ENCODE measurements at regions not wholly inside any gene's neighbourhood (a gene's known extent, or its start where the extent isn't known, plus 50 kb on each side); places are given as distances from the start of the nearest gene placed in this dataset.

- no peak for TF ChIP-seq CTCF (IDR thresholded peaks at IDR 0.05; ENCODE audit: unreplicated experiment)
- H3K9me3 Mint-ChIP-seq (ENCODE audit: low read depth): peaks cover 18% of the 10 kb centered on the region
- no peaks in the 10 kb centered on the region for H3K27me3 Mint-ChIP-seq
- no peak for DNase-seq (ENCODE audit: low spot score, unreplicated experiment)
- no peak overlapping the region for H3K27ac Mint-ChIP-seq
- H3K4me1 Mint-ChIP-seq (ENCODE audit: low read depth): peaks cover 2% of the 10 kb centered on the region
- no peak overlapping the region for H3K4me3 Mint-ChIP-seq (ENCODE audit: low read depth)
- peaks cover 4% of the 10 kb centered on the region for H3K36me3 Mint-ChIP-seq (ENCODE audit: insufficient read depth)
Measured at GRCh38 chr4:188463909-188464308, 324.7 kb downstream of the TRIML1 start.

GRCh38 chr4:188466001-188466400 lies 326.8 kb downstream of the TRIML1 start:
- no peak overlapping the region for H3K27ac Mint-ChIP-seq
- no peak overlapping the region for H3K4me3 Mint-ChIP-seq (ENCODE audit: low read depth)
- H3K4me1 Mint-ChIP-seq (ENCODE audit: low read depth): no peaks in the 10 kb centered on the region
- no peak for DNase-seq (ENCODE audit: low spot score, unreplicated experiment)
- no peaks in the 10 kb centered on the region for H3K27me3 Mint-ChIP-seq
- TF ChIP-seq CTCF (IDR thresholded peaks at IDR 0.05; ENCODE audit: unreplicated experiment): no peak
- peaks cover 18% of the 10 kb centered on the region for H3K9me3 Mint-ChIP-seq (ENCODE audit: low read depth)
- H3K36me3 Mint-ChIP-seq (ENCODE audit: insufficient read depth): peaks cover 4% of the 10 kb centered on the region

DNA sequence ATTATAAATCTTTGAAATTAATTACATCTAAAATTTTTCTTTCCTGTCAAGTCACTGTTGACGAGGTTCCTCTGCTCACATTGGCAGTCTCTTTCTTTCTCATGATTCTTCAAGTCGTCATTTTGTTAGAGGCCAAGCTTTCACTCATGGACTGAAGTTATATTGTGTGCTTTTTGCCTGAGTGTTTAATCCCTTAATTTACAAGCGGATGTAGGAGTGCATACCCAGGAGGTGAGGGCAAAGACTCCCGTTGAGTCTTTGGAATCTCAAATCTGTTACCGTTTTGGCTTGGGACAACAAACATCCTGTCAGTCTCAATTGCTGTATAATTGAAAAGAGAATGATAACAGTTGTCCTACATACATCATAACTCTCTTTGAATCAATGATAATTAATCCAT lies 345.0 kb downstream of the TRIML1 start:
- H3K27ac Mint-ChIP-seq: no peak overlapping the region
- no peaks in the 10 kb centered on the region for H3K4me1 Mint-ChIP-seq (ENCODE audit: low read depth)
- no peaks in the 10 kb centered on the region for H3K36me3 Mint-ChIP-seq (ENCODE audit: insufficient read depth)
- no peak for DNase-seq (ENCODE audit: low spot score, unreplicated experiment)
- no peak overlapping the region for H3K4me3 Mint-ChIP-seq (ENCODE audit: low read depth)
- H3K27me3 Mint-ChIP-seq: no peaks in the 10 kb centered on the region
- no peak for TF ChIP-seq CTCF (IDR thresholded peaks at IDR 0.05; ENCODE audit: unreplicated experiment)
- H3K9me3 Mint-ChIP-seq (ENCODE audit: low read depth): peaks cover 13% of the 10 kb centered on the region

DNA sequence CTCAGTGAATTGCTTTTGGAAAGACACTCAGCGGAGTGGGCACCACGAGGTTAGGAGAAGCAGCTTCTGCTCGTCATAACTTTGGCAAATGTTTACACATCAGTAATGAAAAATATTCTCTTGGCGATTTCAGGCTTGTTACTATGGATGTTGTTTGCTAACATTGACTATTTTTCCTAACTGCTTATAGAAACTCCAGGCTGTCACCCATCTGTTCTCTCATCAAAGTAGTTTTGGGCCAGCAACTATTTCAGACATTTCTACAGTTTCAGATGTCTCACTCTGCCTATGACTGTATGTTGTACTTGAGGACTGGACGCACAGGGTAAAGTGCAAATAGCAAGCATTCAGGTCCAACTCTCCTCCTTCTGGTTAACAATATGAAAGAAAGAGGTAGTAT lies 346.7 kb downstream of the TRIML1 start:
- H3K4me1 Mint-ChIP-seq (ENCODE audit: low read depth): no peaks in the 10 kb centered on the region
- TF ChIP-seq CTCF (IDR thresholded peaks at IDR 0.05; ENCODE audit: unreplicated experiment): no peak
- no peak overlapping the region for H3K27ac Mint-ChIP-seq
- no peak for DNase-seq (ENCODE audit: low spot score, unreplicated experiment)
- no peak overlapping the region for H3K4me3 Mint-ChIP-seq (ENCODE audit: low read depth)
- no peaks in the 10 kb centered on the region for H3K27me3 Mint-ChIP-seq
- H3K9me3 Mint-ChIP-seq (ENCODE audit: low read depth): peaks cover 15% of the 10 kb centered on the region
- peaks cover 2% of the 10 kb centered on the region for H3K36me3 Mint-ChIP-seq (ENCODE audit: insufficient read depth)

DNA sequence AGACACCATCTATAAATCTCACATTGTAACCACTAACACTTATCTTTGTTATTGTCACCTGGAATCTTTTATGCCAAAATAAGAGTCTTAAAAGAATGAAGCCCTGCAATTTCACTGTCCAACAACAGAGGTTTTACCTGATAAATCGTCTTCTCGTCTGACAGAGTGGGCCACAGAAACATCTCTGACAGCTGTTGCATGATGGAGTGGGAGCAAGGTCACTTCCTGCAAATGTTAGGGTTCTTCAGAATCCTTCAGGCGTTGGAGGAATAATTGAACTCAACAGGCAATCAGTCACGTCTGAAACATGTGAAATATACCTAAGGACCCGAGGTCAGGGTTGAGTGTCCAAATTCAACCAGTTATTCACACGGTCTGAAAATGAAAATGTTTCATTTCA lies 353.6 kb downstream of the TRIML1 start:
- no peak for DNase-seq (ENCODE audit: low spot score, unreplicated experiment)
- H3K4me1 Mint-ChIP-seq (ENCODE audit: low read depth): no peaks in the 10 kb centered on the region
- peaks cover 8% of the 10 kb centered on the region for H3K9me3 Mint-ChIP-seq (ENCODE audit: low read depth)
- no peak for TF ChIP-seq CTCF (IDR thresholded peaks at IDR 0.05; ENCODE audit: unreplicated experiment)
- peaks cover 2% of the 10 kb centered on the region for H3K36me3 Mint-ChIP-seq (ENCODE audit: insufficient read depth)
- no peak overlapping the region for H3K4me3 Mint-ChIP-seq (ENCODE audit: low read depth)
- no peak overlapping the region for H3K27ac Mint-ChIP-seq
- no peaks in the 10 kb centered on the region for H3K27me3 Mint-ChIP-seq
